SK-N-MC (cell line): ENCODE measurements at regions not wholly inside any gene's neighbourhood (a gene's known extent, or its start where the extent isn't known, plus 50 kb on each side); places are given as distances from the start of the nearest gene placed in this dataset.

Source experiments
- EZH2 ChIP-seq: fragments of 200-600 bp; sonication (generic); IDR thresholded peaks from one replicate; pipeline ENCODE4 v1.6.1; 2017; ENCODE audit warnings: antibody characterized with exemption
- FOXP2 ChIP-seq: optimal IDR thresholded peaks from 2 replicates; pipeline ENCODE3; 2011; ENCODE audit warnings: mild to moderate bottlenecking, moderate library complexity; ENCODE audit not compliant: insufficient read depth; ENCODE audit errors: extremely low read length, control extremely low read depth
- POLR2AphosphoS5 ChIP-seq: IDR thresholded peaks from 2 replicates; pipeline ENCODE4 v1.6.1; 2012; ENCODE audit warnings: mild to moderate bottlenecking, low read depth, low read length, borderline replicate concordance

DNA sequence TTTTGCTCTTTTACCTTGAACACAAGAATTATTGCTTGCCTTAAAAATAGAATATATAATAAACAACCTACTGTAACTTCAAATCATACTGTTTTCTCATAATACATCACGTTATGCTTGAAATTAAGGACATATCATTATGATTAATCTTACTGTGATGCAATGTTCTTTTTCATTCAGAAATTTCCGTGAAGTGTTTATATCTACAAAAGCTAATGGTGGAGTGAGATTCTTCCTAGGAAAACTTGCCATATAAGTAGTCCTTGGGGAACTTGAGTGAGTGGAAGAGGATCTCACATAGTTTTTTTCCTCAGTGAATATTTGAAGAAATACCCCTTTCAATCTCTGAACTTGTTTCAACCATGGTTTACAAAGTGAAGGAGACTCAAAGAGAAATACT lies 498.7 kb upstream of the CBLB start:
- TF ChIP-seq EZH2 (no peak), POLR2AphosphoS5 (no peak), FOXP2 (no peak)
